Neural cell (in vitro differentiated cells): ENCODE measurements at regions not wholly inside any gene's neighbourhood (a gene's known extent, or its start where the extent isn't known, plus 50 kb on each side); places are given as distances from the start of the nearest gene placed in this dataset.

Experiments
- H2AFZ ChIP-seq: fragments of 200-600, 300-800 bp; sonication (generic), shearing (Covaris generic); 2 replicates; pipeline ENCODE4 v1.6.0; 2014; ENCODE audit warnings: low read depth, mild to moderate bottlenecking, antibody characterized with exemption, low read length, moderate library complexity
- H3F3A ChIP-seq: fragments of 200-600 bp; shearing (Covaris generic); 2 replicates; pipeline ENCODE4 v1.6.1; 2016; ENCODE audit warnings: mild to moderate bottlenecking, moderate library complexity, mixed read lengths, antibody characterized with exemption, low read length; ENCODE audit not compliant: insufficient read depth, poor library complexity, severe bottlenecking
- H3K27ac ChIP-seq: fragments of 200-600, 300-800 bp; sonication (generic), shearing (Covaris generic); 2 replicates; pipeline ENCODE4 v1.5.1; 2014; ENCODE audit warnings: mild to moderate bottlenecking, low read length, moderate library complexity
- H3K27me3 ChIP-seq: fragments of 300-800, 200-600 bp; sonication (generic), shearing (Covaris generic); 2 replicates; pipeline ENCODE4 v1.6.0; 2014; ENCODE audit warnings: mild to moderate bottlenecking, low read depth, low read length, moderate library complexity; ENCODE audit not compliant: insufficient read depth
- H3K36me3 ChIP-seq: fragments of 300-800, 200-600 bp; sonication (generic), shearing (Covaris generic); 2 replicates; pipeline ENCODE4 v1.5.1; 2014; ENCODE audit warnings: mild to moderate bottlenecking, antibody characterized with exemption, low read length, moderate library complexity; ENCODE audit not compliant: insufficient read depth
- H3K4me2 ChIP-seq: fragments of 300-800, 200-600 bp; sonication (generic), shearing (Covaris generic); 2 replicates; pipeline ENCODE4 v1.6.0; 2014; ENCODE audit warnings: mild to moderate bottlenecking, low read length
- H3K4me3 ChIP-seq: fragments of 300-800, 200-600 bp; sonication (generic), shearing (Covaris generic); 2 replicates; pipeline ENCODE4 v1.5.1; 2014; ENCODE audit warnings: mild to moderate bottlenecking, low read length, moderate library complexity
- H3K79me2 ChIP-seq: fragments of 200-600 bp; shearing (Covaris generic); replicated peaks from 2 replicates; pipeline ENCODE4 v1.6.0; 2014; ENCODE audit warnings: mild to moderate bottlenecking, low read length, moderate library complexity; ENCODE audit not compliant: insufficient read depth
- H3K9ac ChIP-seq: fragments of 300-800, 200-600 bp; sonication (generic), shearing (Covaris generic); 2 replicates; pipeline ENCODE4 v1.6.1; 2016; ENCODE audit warnings: mild to moderate bottlenecking, low read length, mixed read lengths
- H3K9me2 ChIP-seq: fragments of 200-600 bp; shearing (Covaris generic); 2 replicates; pipeline ENCODE4 v1.6.1; 2016; ENCODE audit warnings: mild to moderate bottlenecking, low read length, mixed read lengths; ENCODE audit not compliant: insufficient read depth
- H3K9me3 ChIP-seq: fragments of 200-600, 300-800 bp; sonication (generic), shearing (Covaris generic); 2 replicates; pipeline ENCODE4 v1.6.1; 2016; ENCODE audit warnings: mild to moderate bottlenecking, mixed run types, low read length, moderate library complexity, mixed read lengths
- H4K20me1 ChIP-seq: fragments of 200-600 bp; shearing (Covaris generic); 2 replicates; pipeline ENCODE4 v1.6.1; 2016; ENCODE audit warnings: mild to moderate bottlenecking, mixed run types; ENCODE audit not compliant: insufficient read depth
- EP300 ChIP-seq: fragments of 450-650 bp; conservative IDR thresholded peaks from 2 replicates; pipeline ENCODE4 v1.6.1; 2014; ENCODE audit warnings: antibody characterized with exemption, mild to moderate bottlenecking, moderate library complexity; ENCODE audit not compliant: poor library complexity, severe bottlenecking
- EZH2 ChIP-seq: fragments of 200-600, 300-800 bp; shearing (Covaris generic), sonication (generic); IDR thresholded peaks from 2 replicates; pipeline ENCODE4 v1.6.1; 2014; ENCODE audit warnings: antibody characterized with exemption, low read length, borderline replicate concordance, mild to moderate bottlenecking; ENCODE audit not compliant: insufficient read depth, poor library complexity, severe bottlenecking
- MXI1 ChIP-seq: fragments of 450-650 bp; conservative IDR thresholded peaks from 2 replicates; pipeline ENCODE4 v1.6.1; 2014; ENCODE audit warnings: antibody characterized with exemption, mild to moderate bottlenecking; ENCODE audit not compliant: poor library complexity, severe bottlenecking
- POLR2AphosphoS5 ChIP-seq: IDR thresholded peaks from 2 replicates; pipeline ENCODE4 v1.6.1; 2012
- RAD21 ChIP-seq: fragments of 450-650 bp; conservative IDR thresholded peaks from 2 replicates; pipeline ENCODE4 v1.6.1; 2014; ENCODE audit warnings: antibody characterized with exemption, mild to moderate bottlenecking, moderate library complexity
- TAF1 ChIP-seq: IDR thresholded peaks from 2 replicates; pipeline ENCODE4 v1.6.1; 2012; ENCODE audit warnings: low read depth
- TF ChIP-seq, protein P1 (sequence below): IDR thresholded peaks from 2 replicates; pipeline ENCODE4 v1.6.1; 2012; ENCODE audit warnings: borderline replicate concordance
- TF ChIP-seq, protein P2 (sequence below): fragments of 450-650 bp; IDR thresholded peaks from 2 replicates; pipeline ENCODE4 v1.5.1; 2014; ENCODE audit warnings: antibody characterized with exemption, mild to moderate bottlenecking, moderate library complexity; ENCODE audit not compliant: poor library complexity, severe bottlenecking

DNA sequence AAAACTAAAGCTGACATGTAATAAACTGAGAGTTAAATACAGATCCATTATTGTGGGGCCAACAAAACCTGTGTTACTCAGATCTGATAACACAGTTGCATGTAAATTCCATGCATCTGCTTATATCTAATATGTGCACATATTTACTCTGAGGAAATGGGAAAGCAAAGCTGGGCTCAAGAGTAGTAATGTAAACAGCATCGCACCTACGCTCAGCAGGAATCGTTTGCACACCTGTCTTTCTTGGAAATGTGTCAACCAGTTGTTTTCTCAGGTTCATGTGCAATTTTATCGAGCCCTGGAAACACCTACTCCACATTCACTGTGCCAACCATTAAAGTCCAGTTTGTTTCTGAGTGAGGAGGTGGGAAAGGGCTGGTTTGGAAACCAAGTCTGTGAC is 80.3 kb upstream of the CNKSR3 start:
- no peak overlapping the region for H3K27ac ChIP-seq
- H2AFZ ChIP-seq: no peak overlapping the region
- H3K79me2 ChIP-seq: no peaks in the 10 kb centered on the region
- no peaks in the 10 kb centered on the region for H3K9me3 ChIP-seq
- no peaks in the 10 kb centered on the region for H4K20me1 ChIP-seq
- H3K9me2 ChIP-seq: no peaks in the 10 kb centered on the region
- no peak overlapping the region for H3K4me3 ChIP-seq
- H3F3A ChIP-seq: no peaks in the 10 kb centered on the region
- H3K27me3 ChIP-seq: no peaks in the 10 kb centered on the region
- no peaks in the 10 kb centered on the region for H3K36me3 ChIP-seq
- TF ChIP-seq TAF1: no peak
- no peak for TF ChIP-seq RAD21
- TF ChIP-seq POLR2AphosphoS5: no peak
- TF ChIP-seq MXI1: no peak
- TF ChIP-seq, protein P1, sequence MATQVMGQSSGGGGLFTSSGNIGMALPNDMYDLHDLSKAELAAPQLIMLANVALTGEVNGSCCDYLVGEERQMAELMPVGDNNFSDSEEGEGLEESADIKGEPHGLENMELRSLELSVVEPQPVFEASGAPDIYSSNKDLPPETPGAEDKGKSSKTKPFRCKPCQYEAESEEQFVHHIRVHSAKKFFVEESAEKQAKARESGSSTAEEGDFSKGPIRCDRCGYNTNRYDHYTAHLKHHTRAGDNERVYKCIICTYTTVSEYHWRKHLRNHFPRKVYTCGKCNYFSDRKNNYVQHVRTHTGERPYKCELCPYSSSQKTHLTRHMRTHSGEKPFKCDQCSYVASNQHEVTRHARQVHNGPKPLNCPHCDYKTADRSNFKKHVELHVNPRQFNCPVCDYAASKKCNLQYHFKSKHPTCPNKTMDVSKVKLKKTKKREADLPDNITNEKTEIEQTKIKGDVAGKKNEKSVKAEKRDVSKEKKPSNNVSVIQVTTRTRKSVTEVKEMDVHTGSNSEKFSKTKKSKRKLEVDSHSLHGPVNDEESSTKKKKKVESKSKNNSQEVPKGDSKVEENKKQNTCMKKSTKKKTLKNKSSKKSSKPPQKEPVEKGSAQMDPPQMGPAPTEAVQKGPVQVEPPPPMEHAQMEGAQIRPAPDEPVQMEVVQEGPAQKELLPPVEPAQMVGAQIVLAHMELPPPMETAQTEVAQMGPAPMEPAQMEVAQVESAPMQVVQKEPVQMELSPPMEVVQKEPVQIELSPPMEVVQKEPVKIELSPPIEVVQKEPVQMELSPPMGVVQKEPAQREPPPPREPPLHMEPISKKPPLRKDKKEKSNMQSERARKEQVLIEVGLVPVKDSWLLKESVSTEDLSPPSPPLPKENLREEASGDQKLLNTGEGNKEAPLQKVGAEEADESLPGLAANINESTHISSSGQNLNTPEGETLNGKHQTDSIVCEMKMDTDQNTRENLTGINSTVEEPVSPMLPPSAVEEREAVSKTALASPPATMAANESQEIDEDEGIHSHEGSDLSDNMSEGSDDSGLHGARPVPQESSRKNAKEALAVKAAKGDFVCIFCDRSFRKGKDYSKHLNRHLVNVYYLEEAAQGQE: no peak
- TF ChIP-seq, protein P2, sequence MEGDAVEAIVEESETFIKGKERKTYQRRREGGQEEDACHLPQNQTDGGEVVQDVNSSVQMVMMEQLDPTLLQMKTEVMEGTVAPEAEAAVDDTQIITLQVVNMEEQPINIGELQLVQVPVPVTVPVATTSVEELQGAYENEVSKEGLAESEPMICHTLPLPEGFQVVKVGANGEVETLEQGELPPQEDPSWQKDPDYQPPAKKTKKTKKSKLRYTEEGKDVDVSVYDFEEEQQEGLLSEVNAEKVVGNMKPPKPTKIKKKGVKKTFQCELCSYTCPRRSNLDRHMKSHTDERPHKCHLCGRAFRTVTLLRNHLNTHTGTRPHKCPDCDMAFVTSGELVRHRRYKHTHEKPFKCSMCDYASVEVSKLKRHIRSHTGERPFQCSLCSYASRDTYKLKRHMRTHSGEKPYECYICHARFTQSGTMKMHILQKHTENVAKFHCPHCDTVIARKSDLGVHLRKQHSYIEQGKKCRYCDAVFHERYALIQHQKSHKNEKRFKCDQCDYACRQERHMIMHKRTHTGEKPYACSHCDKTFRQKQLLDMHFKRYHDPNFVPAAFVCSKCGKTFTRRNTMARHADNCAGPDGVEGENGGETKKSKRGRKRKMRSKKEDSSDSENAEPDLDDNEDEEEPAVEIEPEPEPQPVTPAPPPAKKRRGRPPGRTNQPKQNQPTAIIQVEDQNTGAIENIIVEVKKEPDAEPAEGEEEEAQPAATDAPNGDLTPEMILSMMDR: no peak
- H3K4me2 ChIP-seq: no peak overlapping the region
- no peak overlapping the region for H3K9ac ChIP-seq

DNA sequence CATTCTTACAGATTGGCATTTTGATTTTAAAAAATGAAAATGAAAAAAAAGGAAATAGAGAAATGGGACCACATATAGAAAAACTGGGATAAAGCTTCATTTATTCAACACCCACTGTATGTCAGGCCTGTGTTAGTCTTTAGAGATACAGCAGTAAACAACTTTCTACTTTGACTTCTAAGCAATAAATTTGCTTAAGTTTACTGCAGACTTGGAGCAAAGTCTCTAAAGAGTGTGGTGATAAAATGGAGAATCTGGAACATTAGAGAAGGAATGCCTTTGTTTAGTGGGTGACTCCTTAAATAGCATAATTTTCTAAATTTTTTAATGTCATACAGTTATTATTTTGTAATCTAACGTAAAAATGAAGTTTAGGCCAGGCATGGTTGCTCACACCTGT is 80.7 kb upstream of the CNKSR3 start:
- no peaks in the 10 kb centered on the region for H3K9me2 ChIP-seq
- H3K79me2 ChIP-seq: no peaks in the 10 kb centered on the region
- no peaks in the 10 kb centered on the region for H4K20me1 ChIP-seq
- no peak overlapping the region for H3K4me2 ChIP-seq
- H2AFZ ChIP-seq: no peak overlapping the region
- no peaks in the 10 kb centered on the region for H3F3A ChIP-seq
- H3K4me3 ChIP-seq: no peak overlapping the region
- no peaks in the 10 kb centered on the region for H3K36me3 ChIP-seq
- H3K27ac ChIP-seq: no peak overlapping the region
- TF ChIP-seq EP300 (no peak), POLR2AphosphoS5 (no peak), MXI1 (no peak), EZH2 (no peak), RAD21 (no peak)
- TF ChIP-seq, protein P2: no peak
- H3K9ac ChIP-seq: no peak overlapping the region
- no peaks in the 10 kb centered on the region for H3K9me3 ChIP-seq
- no peaks in the 10 kb centered on the region for H3K27me3 ChIP-seq
